GM21576 (cell line): ENCODE measurements at regions not wholly inside any gene's neighbourhood (a gene's known extent, or its start where the extent isn't known, plus 50 kb on each side); places are given as distances from the start of the nearest gene placed in this dataset.
"Not testable (repeated sequence)": the region's sequence is repeated elsewhere in the genome, so short reads cannot be mapped to it uniquely, and the experiment has no call there.

Experiments
- ATAC-seq: cut with Tn5 transposase; IDR thresholded peaks from one replicate; pipeline ENCODE4 v1.9.1; 2021; ENCODE audit warnings: mild to moderate bottlenecking, moderate library complexity; ENCODE audit not compliant: unreplicated experiment

GRCh38 chr4:57300300-57300699 is 190.1 kb upstream of the IGFBP7 start:
- ATAC-seq, result not testable (repeated sequence)

- ATAC-seq, result no peak
Measured at GRCh38 chr4:57291911-57292310, 181.7 kb upstream of the IGFBP7 start.

GRCh38 chr4:57287687-57288604 is 177.8 kb upstream of the IGFBP7 start:
- ATAC-seq, result no peak

GRCh38 chr4:57282933-57283310 is 172.7 kb upstream of the IGFBP7 start:
- no peak for ATAC-seq

GRCh38 chr4:57280481-57280880 is 170.3 kb upstream of the IGFBP7 start:
- no peak for ATAC-seq

GRCh38 chr4:57278780-57279179 is 168.6 kb upstream of the IGFBP7 start:
- ATAC-seq, result no peak

GRCh38 chr4:57274082-57274481 is 163.9 kb upstream of the IGFBP7 start:
- no peak for ATAC-seq

- no peak for ATAC-seq
Measured at GRCh38 chr4:57270346-57270745, 160.2 kb upstream of the IGFBP7 start.

- no peak for ATAC-seq
Measured at GRCh38 chr4:57265831-57266582, 155.8 kb upstream of the IGFBP7 start.

GRCh38 chr4:57254754-57255153 is 144.6 kb upstream of the IGFBP7 start:
- ATAC-seq, result no peak

GRCh38 chr4:57249083-57249482 is 138.9 kb upstream of the IGFBP7 start:
- no peak for ATAC-seq

GRCh38 chr4:57243076-57243475 is 132.9 kb upstream of the IGFBP7 start:
- ATAC-seq, result no peak

GRCh38 chr4:57234252-57234775 is 124.1 kb upstream of the IGFBP7 start:
- ATAC-seq, result no peak

- no peak for ATAC-seq
Measured at GRCh38 chr4:57233386-57233785, 123.2 kb upstream of the IGFBP7 start.

- ATAC-seq, result no peak
Measured at GRCh38 chr4:57231781-57232180, 121.6 kb upstream of the IGFBP7 start.

GRCh38 chr4:57220734-57221133 is 110.5 kb upstream of the IGFBP7 start:
- ATAC-seq, result no peak

GRCh38 chr4:57220172-57220571 is 110.0 kb upstream of the IGFBP7 start:
- ATAC-seq, result no peak

- ATAC-seq, result no peak
Measured at GRCh38 chr4:57219431-57219830, 109.2 kb upstream of the IGFBP7 start.

GRCh38 chr4:57214654-57215411 is 104.6 kb upstream of the IGFBP7 start:
- no peak for ATAC-seq

- no peak for ATAC-seq
Measured at GRCh38 chr4:57211131-57211530, 100.9 kb upstream of the IGFBP7 start.

- ATAC-seq, result no peak
Measured at GRCh38 chr4:57206172-57206571, 96.0 kb upstream of the IGFBP7 start.
